ENCODE measurements at regions not wholly inside any gene's neighbourhood (a gene's known extent, or its start where the extent isn't known, plus 50 kb on each side); places are given as distances from the start of the nearest gene placed in this dataset.

GRCh38 chr2:172225786-172226185 lies 123.1 kb upstream of the DLX2 start (continued):
- no peak for TF ChIP-seq CHD7 (IDR thresholded peaks at IDR 0.05; ENCODE audit: insufficient replicate concordance, low read length)
- no peak for TF ChIP-seq TBP (IDR thresholded peaks at IDR 0.05; ENCODE audit: low read depth, low read length)
- no peak for TF ChIP-seq NANOG (IDR thresholded peaks at IDR 0.05; ENCODE audit: insufficient read depth, low read depth, low read length, poor library complexity, severe bottlenecking)
- TF ChIP-seq PHF8 (conservative IDR thresholded peaks at IDR 0.05; ENCODE audit: low read depth, low read length), result no peak
- TF ChIP-seq RXRA (IDR thresholded peaks at IDR 0.05; ENCODE audit: insufficient read depth, low read depth, low read length), result no peak
- no peak for TF ChIP-seq RAD21 (IDR thresholded peaks at IDR 0.05 in 1 of 2, conservative IDR thresholded peaks at IDR 0.05 in 1 of 2; ENCODE audit: low read depth in 2 of 2, low read length in 2 of 2)
- TF ChIP-seq SP1 (IDR thresholded peaks at IDR 0.05; ENCODE audit: low read depth, low read length), result no peak
- TF ChIP-seq SP4 (IDR thresholded peaks at IDR 0.05; ENCODE audit: low read length), result no peak
- no peak for TF ChIP-seq GTF2F1 (IDR thresholded peaks at IDR 0.05; ENCODE audit: borderline replicate concordance, low read depth, low read length)
- TF ChIP-seq, protein P1, sequence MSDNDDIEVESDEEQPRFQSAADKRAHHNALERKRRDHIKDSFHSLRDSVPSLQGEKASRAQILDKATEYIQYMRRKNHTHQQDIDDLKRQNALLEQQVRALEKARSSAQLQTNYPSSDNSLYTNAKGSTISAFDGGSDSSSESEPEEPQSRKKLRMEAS (IDR thresholded peaks at IDR 0.05), result no peak
- no peak for TF ChIP-seq RBBP5 (IDR thresholded peaks at IDR 0.05; ENCODE audit: borderline replicate concordance, low read depth, low read length)
- TF ChIP-seq ZNF274 (IDR thresholded peaks at IDR 0.05; ENCODE audit: borderline replicate concordance, extremely low read depth, low read length), result no peak
